Aorta (tissue), 5 donors: ENCODE measurements at regions not wholly inside any gene's neighbourhood (a gene's known extent, or its start where the extent isn't known, plus 50 kb on each side); places are given as distances from the start of the nearest gene placed in this dataset.

Source experiments
- ATAC-seq: fragments of 200-7000 bp; cut with Tn5 transposase; one replicate; pipeline ENCODE4 v1.9.1; 2022; ENCODE audit warnings: moderate library complexity; ENCODE audit not compliant: low FRiP score
- DNase-seq, 2 donors: peaks; one replicate each; pipeline ENCODE4 v3.0.0-alpha.2; 2020
- H3K27ac ChIP-seq, 2 donors: one replicate each; pipeline ENCODE4 v1.5.1; 2013; ENCODE audit warnings: low read length in 2 of 2, mild to moderate bottlenecking in 2 of 2, moderate library complexity in 2 of 2, control low read depth in 1 of 2, inconsistent platforms in 1 of 2, low read depth in 1 of 2
- H3K27me3 ChIP-seq, 2 donors: one replicate each; pipeline ENCODE4 v1.6.1; 2013; ENCODE audit warnings: control low read depth in 1 of 2, low read length in 1 of 2, mild to moderate bottlenecking in 1 of 2, moderate library complexity in 1 of 2; ENCODE audit not compliant: insufficient read depth in 2 of 2, control insufficient read depth in 1 of 2
- H3K36me3 ChIP-seq, 2 donors: one replicate each; pipeline ENCODE4 v1.6.1; 2013; ENCODE audit warnings: control low read depth in 1 of 2, low read length in 1 of 2, mild to moderate bottlenecking in 1 of 2; ENCODE audit not compliant: insufficient read depth in 2 of 2, control insufficient read depth in 1 of 2
- H3K4me1 ChIP-seq, 2 donors: one replicate each; pipeline ENCODE4 v1.6.1; 2013; ENCODE audit warnings: low read length in 2 of 2, control low read depth in 1 of 2, mild to moderate bottlenecking in 1 of 2, moderate library complexity in 1 of 2; ENCODE audit not compliant: insufficient read depth in 2 of 2, control insufficient read depth in 1 of 2
- H3K4me3 ChIP-seq, 2 donors: one replicate each; pipeline ENCODE4 v1.5.1; 2013; ENCODE audit warnings: low read length in 2 of 2, control low read depth in 1 of 2, mild to moderate bottlenecking in 1 of 2
- H3K9me3 ChIP-seq: one replicate; pipeline ENCODE4 v1.6.1; 2013; ENCODE audit warnings: mild to moderate bottlenecking, low read length; ENCODE audit not compliant: control insufficient read depth
- WGBS, 2 donors: extraction: QIAGEN DNeasy Blood & Tissue Kit; methylation state at CpG; one replicate each; pipeline ENCODE4 v1.1.7; 2013; 5-methylcytosine and 5-hydroxymethylcytosine counted together
- intact Hi-C, 2 donors: fragments of 100-400 bp; cut with DNase I; formaldehyde crosslinking; loops; one replicate each; pipeline versions ENCODE4 v1.14.2 to v1.15.0; 2022
- donor health status: healthy with polysubstance abuse.
- donor health status: Bipolar disorder and iron deficiency.
- donor health status: DM: no; HTN: no; CAD: no.
- donor health status: DM: no; HTN: no; CAD: no.
- donor health status: DM: yes; HTN: yes; CAD: no.

GRCh38 chr2:57877811-57878170, 168.8 kb upstream of the VRK2 start:
- no peak for DNase-seq
- no peak for ATAC-seq
- H3K4me1 ChIP-seq, result no peaks in the 10 kb centered on the region
- no peaks in the 10 kb centered on the region for H3K36me3 ChIP-seq
- H3K27me3 ChIP-seq, result no peaks in the 10 kb centered on the region
- intact Hi-C loops, result no loop called here
- H3K4me3 ChIP-seq, result no peak overlapping the region
- no peaks in the 10 kb centered on the region for H3K9me3 ChIP-seq
- no peak overlapping the region for H3K27ac ChIP-seq

- Histone ChIP-seq H3K4me3 (peak overlapping the region in 1 of 2 donors; percentile 18), H3K27ac (no peak overlapping the region), H3K9me3 (no peaks in the 10 kb centered on the region), H3K4me1 (no peaks in the 10 kb centered on the region), H3K27me3 (no peaks in the 10 kb centered on the region), H3K36me3 (no peaks in the 10 kb centered on the region)
- no peak for DNase-seq
- ATAC-seq, result no peak
- intact Hi-C loops, result no loop called here
- WGBS, 2 donors, result 17 to 19% methylated on average over 11 of the region's 11 CpGs
Observed at GRCh38 chr2:57878171-57878865, 168.3 kb upstream of the VRK2 start.

- Histone ChIP-seq H3K4me1 (no peaks in the 10 kb centered on the region), H3K9me3 (no peaks in the 10 kb centered on the region), H3K27me3 (no peaks in the 10 kb centered on the region), H3K27ac (no peak overlapping the region), H3K4me3 (no peak overlapping the region), H3K36me3 (no peaks in the 10 kb centered on the region)
- intact Hi-C loops, result no loop called here
- no peak for ATAC-seq
- 76% methylated on average over 2 of the region's 2 CpGs for WGBS, 2 donors
- no peak for DNase-seq
Observed at GRCh38 chr2:57878866-57879210, 167.8 kb upstream of the VRK2 start.

GRCh38 chr2:57880446-57880845, 166.2 kb upstream of the VRK2 start:
- 77 to 88% methylated on average over 4 of the region's 4 CpGs for WGBS, 2 donors
- intact Hi-C loops, result no loop called here
- H3K27me3 ChIP-seq, result no peaks in the 10 kb centered on the region
- no peak for ATAC-seq
- no peaks in the 10 kb centered on the region for H3K36me3 ChIP-seq
- H3K9me3 ChIP-seq, result no peaks in the 10 kb centered on the region
- no peak for DNase-seq
- H3K4me1 ChIP-seq, result no peaks in the 10 kb centered on the region
- no peak overlapping the region for H3K27ac ChIP-seq
- H3K4me3 ChIP-seq, result no peak overlapping the region

GRCh38 chr2:57880967-57881366, 165.6 kb upstream of the VRK2 start:
- ATAC-seq, result no peak
- Histone ChIP-seq H3K36me3 (no peaks in the 10 kb centered on the region), H3K27me3 (no peaks in the 10 kb centered on the region), H3K27ac (no peak overlapping the region), H3K9me3 (no peaks in the 10 kb centered on the region), H3K4me1 (no peaks in the 10 kb centered on the region), H3K4me3 (no peak overlapping the region)
- intact Hi-C loops, result no loop called here
- no peak for DNase-seq
- WGBS, 2 donors, result 97 to 100% methylated on average over 5 of the region's 5 CpGs

GRCh38 chr2:57881998-57882888, 164.4 kb upstream of the VRK2 start:
- Histone ChIP-seq H3K27ac (no peak overlapping the region), H3K36me3 (no peaks in the 10 kb centered on the region), H3K4me3 (no peak overlapping the region), H3K27me3 (no peaks in the 10 kb centered on the region), H3K4me1 (no peaks in the 10 kb centered on the region), H3K9me3 (no peaks in the 10 kb centered on the region)
- 72 to 81% methylated on average over 8 of the region's 8 CpGs for WGBS, 2 donors
- DNase-seq (no peak), ATAC-seq (no peak)
- intact Hi-C loops, result no loop called here

GRCh38 chr2:57882895-57883515, 163.6 kb upstream of the VRK2 start:
- DNase-seq (no peak), ATAC-seq (no peak)
- Histone ChIP-seq H3K4me1 (no peaks in the 10 kb centered on the region), H3K9me3 (no peaks in the 10 kb centered on the region), H3K27me3 (no peaks in the 10 kb centered on the region), H3K36me3 (no peaks in the 10 kb centered on the region), H3K4me3 (no peak overlapping the region), H3K27ac (no peak overlapping the region)
- intact Hi-C loops, result no loop called here
- WGBS, 2 donors, result 59% methylated on average over 5 of the region's 5 CpGs

GRCh38 chr2:57884281-57884680, 162.3 kb upstream of the VRK2 start:
- Histone ChIP-seq H3K9me3 (no peaks in the 10 kb centered on the region), H3K27me3 (no peaks in the 10 kb centered on the region), H3K4me3 (no peak overlapping the region), H3K36me3 (no peaks in the 10 kb centered on the region), H3K4me1 (no peaks in the 10 kb centered on the region), H3K27ac (no peak overlapping the region)
- intact Hi-C loops, result no loop called here
- DNase-seq (no peak), ATAC-seq (no peak)
- WGBS, 2 donors, result 83 to 86% methylated on average over 1 of the region's 1 CpG

GRCh38 chr2:57885742-57886141, 160.9 kb upstream of the VRK2 start:
- no peaks in the 10 kb centered on the region for H3K4me1 ChIP-seq
- no peak overlapping the region for H3K27ac ChIP-seq
- no peaks in the 10 kb centered on the region for H3K36me3 ChIP-seq
- no peak for DNase-seq
- no peaks in the 10 kb centered on the region for H3K27me3 ChIP-seq
- H3K9me3 ChIP-seq, result no peaks in the 10 kb centered on the region
- no peak overlapping the region for H3K4me3 ChIP-seq
- ATAC-seq, result no peak
- intact Hi-C loops, result no loop called here
